ENCODE measurements at regions not wholly inside any gene's neighbourhood (a gene's known extent, or its start where the extent isn't known, plus 50 kb on each side); places are given as distances from the start of the nearest gene placed in this dataset.

GRCh38 chr7:121501566-121501965 lies 105.5 kb upstream of the FAM3C start:
- TF ChIP-seq, protein P1, sequence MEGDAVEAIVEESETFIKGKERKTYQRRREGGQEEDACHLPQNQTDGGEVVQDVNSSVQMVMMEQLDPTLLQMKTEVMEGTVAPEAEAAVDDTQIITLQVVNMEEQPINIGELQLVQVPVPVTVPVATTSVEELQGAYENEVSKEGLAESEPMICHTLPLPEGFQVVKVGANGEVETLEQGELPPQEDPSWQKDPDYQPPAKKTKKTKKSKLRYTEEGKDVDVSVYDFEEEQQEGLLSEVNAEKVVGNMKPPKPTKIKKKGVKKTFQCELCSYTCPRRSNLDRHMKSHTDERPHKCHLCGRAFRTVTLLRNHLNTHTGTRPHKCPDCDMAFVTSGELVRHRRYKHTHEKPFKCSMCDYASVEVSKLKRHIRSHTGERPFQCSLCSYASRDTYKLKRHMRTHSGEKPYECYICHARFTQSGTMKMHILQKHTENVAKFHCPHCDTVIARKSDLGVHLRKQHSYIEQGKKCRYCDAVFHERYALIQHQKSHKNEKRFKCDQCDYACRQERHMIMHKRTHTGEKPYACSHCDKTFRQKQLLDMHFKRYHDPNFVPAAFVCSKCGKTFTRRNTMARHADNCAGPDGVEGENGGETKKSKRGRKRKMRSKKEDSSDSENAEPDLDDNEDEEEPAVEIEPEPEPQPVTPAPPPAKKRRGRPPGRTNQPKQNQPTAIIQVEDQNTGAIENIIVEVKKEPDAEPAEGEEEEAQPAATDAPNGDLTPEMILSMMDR (conservative IDR thresholded peaks at IDR 0.05; ENCODE audit: low read length), result no peak
- no peak for TF ChIP-seq EZH2phosphoT487 (IDR thresholded peaks at IDR 0.05; ENCODE audit: borderline replicate concordance)

All from Loucy (cell line).